ENCODE measurements at regions not wholly inside any gene's neighbourhood (a gene's known extent, or its start where the extent isn't known, plus 50 kb on each side); places are given as distances from the start of the nearest gene placed in this dataset.

DNA sequence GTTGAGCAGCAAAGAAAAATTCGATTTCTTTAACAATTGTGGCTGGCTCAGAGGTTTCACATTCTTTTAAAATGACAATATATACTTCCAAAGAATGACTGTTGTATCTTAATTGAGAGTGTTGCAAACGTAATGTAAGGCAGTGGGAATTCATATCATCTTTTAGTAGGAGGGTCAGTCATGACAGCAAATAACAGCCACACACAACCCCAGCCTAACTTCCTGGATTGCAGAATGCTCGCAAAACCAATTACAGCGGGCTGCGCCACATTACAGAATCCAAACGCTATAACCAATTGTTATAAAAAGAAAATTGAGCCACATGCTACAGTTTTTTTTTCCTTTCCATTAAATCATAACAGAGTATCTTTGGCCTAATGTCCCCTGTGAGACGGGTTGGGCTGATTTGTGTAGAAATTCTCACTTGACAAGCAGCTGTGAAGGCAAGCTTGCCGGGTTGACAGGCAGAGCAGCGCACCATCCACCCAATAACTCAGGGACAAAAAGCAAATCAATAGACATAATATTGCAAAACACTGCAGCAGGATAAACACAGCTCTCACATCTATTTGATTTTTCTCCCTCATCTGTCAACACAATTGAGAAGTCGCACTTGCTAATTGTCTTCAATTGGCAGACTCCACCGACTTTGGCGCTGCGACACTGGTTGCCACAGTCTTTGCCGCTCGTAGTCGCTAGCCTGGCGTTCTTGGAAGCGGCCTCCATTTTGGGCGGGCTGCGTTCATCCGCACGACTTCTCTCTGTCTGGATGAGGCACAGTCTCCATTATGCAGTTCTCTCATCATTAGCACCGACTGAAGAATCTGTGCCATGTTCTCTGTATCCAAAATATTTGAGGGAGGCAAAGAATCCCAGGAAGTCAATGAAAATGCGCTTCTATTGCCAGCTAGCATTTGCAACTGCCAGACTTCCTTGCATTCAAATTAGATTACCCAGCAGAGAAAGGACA lies 95.0 kb upstream of the CCDC68 start:
- Histone ChIP-seq H3K27ac (replicated peaks) (no peak overlapping the region), H3K4me3 (replicated peaks; ENCODE audit: insufficient read depth, low read length) (no peak overlapping the region), H3K27me3 (ENCODE audit: insufficient read depth, poor library complexity, severe bottlenecking) (peaks cover 5% of the 10 kb centered on the region)
- TF ChIP-seq POLR2AphosphoS5 (IDR thresholded peaks at IDR 0.05; ENCODE audit: low read depth) (no peak), SPI1 (IDR thresholded peaks at IDR 0.05; ENCODE audit: borderline replicate concordance, low read depth) (no peak), GABPA (IDR thresholded peaks at IDR 0.05; ENCODE audit: low read depth) (no peak)
- TF ChIP-seq, protein P1, sequence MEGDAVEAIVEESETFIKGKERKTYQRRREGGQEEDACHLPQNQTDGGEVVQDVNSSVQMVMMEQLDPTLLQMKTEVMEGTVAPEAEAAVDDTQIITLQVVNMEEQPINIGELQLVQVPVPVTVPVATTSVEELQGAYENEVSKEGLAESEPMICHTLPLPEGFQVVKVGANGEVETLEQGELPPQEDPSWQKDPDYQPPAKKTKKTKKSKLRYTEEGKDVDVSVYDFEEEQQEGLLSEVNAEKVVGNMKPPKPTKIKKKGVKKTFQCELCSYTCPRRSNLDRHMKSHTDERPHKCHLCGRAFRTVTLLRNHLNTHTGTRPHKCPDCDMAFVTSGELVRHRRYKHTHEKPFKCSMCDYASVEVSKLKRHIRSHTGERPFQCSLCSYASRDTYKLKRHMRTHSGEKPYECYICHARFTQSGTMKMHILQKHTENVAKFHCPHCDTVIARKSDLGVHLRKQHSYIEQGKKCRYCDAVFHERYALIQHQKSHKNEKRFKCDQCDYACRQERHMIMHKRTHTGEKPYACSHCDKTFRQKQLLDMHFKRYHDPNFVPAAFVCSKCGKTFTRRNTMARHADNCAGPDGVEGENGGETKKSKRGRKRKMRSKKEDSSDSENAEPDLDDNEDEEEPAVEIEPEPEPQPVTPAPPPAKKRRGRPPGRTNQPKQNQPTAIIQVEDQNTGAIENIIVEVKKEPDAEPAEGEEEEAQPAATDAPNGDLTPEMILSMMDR (IDR thresholded peaks at IDR 0.05; ENCODE audit: insufficient read depth, low read length): no peak
- TF ChIP-seq, protein P2, sequence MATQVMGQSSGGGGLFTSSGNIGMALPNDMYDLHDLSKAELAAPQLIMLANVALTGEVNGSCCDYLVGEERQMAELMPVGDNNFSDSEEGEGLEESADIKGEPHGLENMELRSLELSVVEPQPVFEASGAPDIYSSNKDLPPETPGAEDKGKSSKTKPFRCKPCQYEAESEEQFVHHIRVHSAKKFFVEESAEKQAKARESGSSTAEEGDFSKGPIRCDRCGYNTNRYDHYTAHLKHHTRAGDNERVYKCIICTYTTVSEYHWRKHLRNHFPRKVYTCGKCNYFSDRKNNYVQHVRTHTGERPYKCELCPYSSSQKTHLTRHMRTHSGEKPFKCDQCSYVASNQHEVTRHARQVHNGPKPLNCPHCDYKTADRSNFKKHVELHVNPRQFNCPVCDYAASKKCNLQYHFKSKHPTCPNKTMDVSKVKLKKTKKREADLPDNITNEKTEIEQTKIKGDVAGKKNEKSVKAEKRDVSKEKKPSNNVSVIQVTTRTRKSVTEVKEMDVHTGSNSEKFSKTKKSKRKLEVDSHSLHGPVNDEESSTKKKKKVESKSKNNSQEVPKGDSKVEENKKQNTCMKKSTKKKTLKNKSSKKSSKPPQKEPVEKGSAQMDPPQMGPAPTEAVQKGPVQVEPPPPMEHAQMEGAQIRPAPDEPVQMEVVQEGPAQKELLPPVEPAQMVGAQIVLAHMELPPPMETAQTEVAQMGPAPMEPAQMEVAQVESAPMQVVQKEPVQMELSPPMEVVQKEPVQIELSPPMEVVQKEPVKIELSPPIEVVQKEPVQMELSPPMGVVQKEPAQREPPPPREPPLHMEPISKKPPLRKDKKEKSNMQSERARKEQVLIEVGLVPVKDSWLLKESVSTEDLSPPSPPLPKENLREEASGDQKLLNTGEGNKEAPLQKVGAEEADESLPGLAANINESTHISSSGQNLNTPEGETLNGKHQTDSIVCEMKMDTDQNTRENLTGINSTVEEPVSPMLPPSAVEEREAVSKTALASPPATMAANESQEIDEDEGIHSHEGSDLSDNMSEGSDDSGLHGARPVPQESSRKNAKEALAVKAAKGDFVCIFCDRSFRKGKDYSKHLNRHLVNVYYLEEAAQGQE (IDR thresholded peaks at IDR 0.05; ENCODE audit: insufficient replicate concordance, low read depth): no peak
- DNase-seq (ENCODE audit: low read depth in 1 of 2, low spot score in 1 of 2): no peak

DNA sequence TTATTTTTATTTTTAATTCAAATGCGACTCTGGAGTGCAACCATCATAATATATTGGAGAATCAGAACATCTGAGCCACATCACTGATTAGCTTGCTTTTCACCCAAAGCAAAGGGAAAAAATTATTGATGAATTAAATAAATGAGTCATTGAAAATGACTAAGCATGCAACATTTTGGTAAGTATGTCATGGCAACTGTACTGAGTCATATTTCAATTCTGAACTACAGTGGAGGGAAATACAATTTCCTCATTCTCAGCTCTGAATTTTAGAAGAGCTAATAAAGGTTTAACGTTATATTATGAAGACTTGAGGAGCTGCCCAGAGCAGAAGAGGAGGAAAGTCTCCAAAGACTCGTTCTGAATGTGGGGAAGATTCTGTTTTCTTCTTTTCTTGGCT lies 89.6 kb upstream of the CCDC68 start:
- TF ChIP-seq SPI1 (IDR thresholded peaks at IDR 0.05; ENCODE audit: borderline replicate concordance, low read depth) (no peak), POLR2AphosphoS5 (IDR thresholded peaks at IDR 0.05; ENCODE audit: low read depth) (no peak), GABPA (IDR thresholded peaks at IDR 0.05; ENCODE audit: low read depth) (no peak)
- TF ChIP-seq, protein P1 (IDR thresholded peaks at IDR 0.05; ENCODE audit: insufficient read depth, low read length): no peak
- TF ChIP-seq, protein P2 (IDR thresholded peaks at IDR 0.05; ENCODE audit: insufficient replicate concordance, low read depth): no peak
- no peak for DNase-seq (ENCODE audit: low read depth in 1 of 2, low spot score in 1 of 2)
- no peak overlapping the region for H3K27ac ChIP-seq (replicated peaks)

DNA sequence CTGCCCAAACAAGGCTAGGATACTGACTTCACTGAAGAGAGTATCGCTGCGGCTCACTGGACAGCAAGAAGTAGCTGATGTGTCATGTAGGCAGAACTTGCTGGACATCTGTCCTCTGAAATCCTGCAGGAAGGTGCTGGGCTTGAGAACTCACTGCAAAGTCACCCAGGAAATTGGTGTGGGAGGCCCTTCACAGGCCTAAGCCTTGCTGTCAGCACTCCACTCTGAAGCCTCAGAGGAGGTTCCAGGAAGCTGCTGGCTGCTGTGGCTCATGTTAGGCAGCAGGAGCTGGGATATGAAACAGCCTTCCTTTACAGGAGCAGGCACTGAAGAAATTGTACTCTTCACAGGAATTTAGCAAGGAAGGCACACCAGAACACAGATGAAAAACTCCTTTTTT lies 88.3 kb upstream of the CCDC68 start:
- no peak overlapping the region for H3K4me3 ChIP-seq (replicated peaks; ENCODE audit: insufficient read depth, low read length)
- no peak overlapping the region for H3K27ac ChIP-seq (replicated peaks)
- TF ChIP-seq GABPA (IDR thresholded peaks at IDR 0.05; ENCODE audit: low read depth): no peak
- no peak for TF ChIP-seq SPI1 (IDR thresholded peaks at IDR 0.05; ENCODE audit: borderline replicate concordance, low read depth)
- TF ChIP-seq POLR2AphosphoS5 (IDR thresholded peaks at IDR 0.05; ENCODE audit: low read depth): no peak
- TF ChIP-seq, protein P1 (IDR thresholded peaks at IDR 0.05; ENCODE audit: insufficient read depth, low read length): no peak
- TF ChIP-seq, protein P2 (IDR thresholded peaks at IDR 0.05; ENCODE audit: insufficient replicate concordance, low read depth): no peak
- no peak for DNase-seq (ENCODE audit: low read depth in 1 of 2, low spot score in 1 of 2)
- peaks cover 2% of the 10 kb centered on the region for H3K27me3 ChIP-seq (ENCODE audit: insufficient read depth, poor library complexity, severe bottlenecking)

More for the DNA sequence above, 89.6 kb upstream of the CCDC68 start:
- H3K27me3 ChIP-seq (ENCODE audit: insufficient read depth, poor library complexity, severe bottlenecking): no peaks in the 10 kb centered on the region
- H3K4me3 ChIP-seq (replicated peaks; ENCODE audit: insufficient read depth, low read length): no peak overlapping the region
